Cerebellar nuclear complex (tissue), 1 donor: ENCODE measurements at regions not wholly inside any gene's neighbourhood (a gene's known extent, or its start where the extent isn't known, plus 50 kb on each side); places are given as distances from the start of the nearest gene placed in this dataset.
"Not testable (repeated sequence)": the region's sequence is repeated elsewhere in the genome, so short reads cannot be mapped to it uniquely, and the experiment has no call there.

ENCODE experiments used
- DNase-seq, 2 experiments: peaks; one replicate each; lab custom pipeline; 2025; lab: John Stamatoyannopoulos, UW

GRCh38 chr18:61676773-61677434 lies 215.9 kb downstream of the RNF152 start:
- no peak for DNase-seq

GRCh38 chr18:61669320-61669719 lies 223.5 kb downstream of the RNF152 start:
- DNase-seq, result no peak

- DNase-seq, result peak; percentile 56 to 69
These were observed 225.8 kb downstream of the RNF152 start for GRCh38 chr18:61666876-61667590.

- DNase-seq, result no peak
These were observed 228.3 kb downstream of the RNF152 start for GRCh38 chr18:61664419-61665084.

- DNase-seq, result no peak
These were observed 230.1 kb downstream of the RNF152 start for GRCh38 chr18:61662726-61663125.

DNA sequence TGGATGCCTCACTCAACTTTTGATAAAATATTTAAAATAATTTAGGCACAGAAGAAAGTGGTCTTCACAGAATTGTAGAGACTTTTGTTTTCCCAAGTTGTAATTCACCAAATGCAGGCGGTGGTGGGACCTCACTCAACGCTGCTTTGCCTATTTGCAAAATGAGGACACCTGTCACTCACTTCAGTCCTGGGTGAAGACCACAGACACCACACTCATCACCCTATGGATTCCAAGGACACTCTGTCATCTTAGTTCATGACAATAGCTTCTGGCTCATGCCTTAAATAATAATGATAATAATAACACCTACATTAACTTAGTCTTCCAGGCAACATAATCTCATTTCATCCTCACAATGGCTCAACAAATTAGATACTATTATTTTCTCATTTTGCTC lies 234.4 kb downstream of the RNF152 start:
- no peak for DNase-seq

GRCh38 chr18:61657066-61657732 lies 235.6 kb downstream of the RNF152 start:
- DNase-seq, result no peak

- no peak for DNase-seq
These were observed 237.2 kb downstream of the RNF152 start for GRCh38 chr18:61655630-61656029.

DNA sequence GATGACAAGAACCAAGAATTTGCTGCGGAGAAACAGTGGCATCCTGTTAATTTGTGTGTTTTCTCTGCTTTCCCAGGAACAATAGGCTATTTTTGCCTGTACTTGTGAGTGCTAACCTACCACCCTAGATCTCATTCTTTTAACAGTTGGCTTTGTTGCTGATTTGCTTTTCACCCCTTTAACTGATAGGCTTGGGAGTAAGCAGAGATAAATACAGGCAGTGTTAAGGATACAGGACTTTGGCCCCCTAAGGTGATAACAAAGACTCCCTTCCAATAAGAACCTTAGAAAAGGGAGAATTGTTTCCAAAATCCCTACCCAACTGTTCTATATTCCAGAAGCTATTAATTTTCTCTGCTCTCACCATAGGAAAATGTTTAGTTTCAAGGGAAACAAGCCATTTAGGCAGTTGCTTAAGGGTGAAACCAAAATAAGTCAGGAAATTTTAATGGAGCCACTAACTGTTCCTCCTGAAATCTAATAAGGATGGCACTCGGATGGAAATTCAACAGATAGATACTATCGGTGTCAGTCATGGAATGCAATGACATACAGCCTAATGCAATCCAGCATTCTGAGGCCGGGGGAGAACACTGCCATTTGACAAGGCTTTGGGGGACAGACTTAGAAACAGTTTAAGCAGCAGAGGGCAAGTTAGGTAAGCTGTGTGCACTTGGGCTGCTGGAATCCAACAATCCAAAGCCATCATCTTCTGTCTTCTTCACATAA lies 238.8 kb downstream of the RNF152 start:
- DNase-seq, result no peak

DNA sequence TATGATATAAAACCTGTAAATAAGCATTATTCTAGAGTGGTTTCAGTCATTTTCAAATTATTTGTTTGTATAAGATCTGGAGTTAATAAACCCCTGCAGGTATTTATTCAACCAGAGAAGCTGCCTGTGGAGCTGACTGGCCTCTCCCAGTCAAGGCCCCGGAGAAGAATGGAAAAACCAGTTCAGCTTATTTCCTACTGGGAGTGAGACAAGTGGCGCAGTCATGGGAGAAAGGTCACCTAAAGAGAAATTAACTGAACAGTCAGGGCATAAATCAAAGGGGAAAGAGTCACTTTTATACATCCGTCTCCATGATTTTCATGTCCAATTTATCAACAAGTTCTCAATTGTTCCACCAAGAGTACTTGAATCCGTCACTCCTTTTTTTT lies 240.9 kb downstream of the RNF152 start:
- DNase-seq, result no peak

- DNase-seq, result no peak
These were observed 241.5 kb downstream of the RNF152 start for GRCh38 chr18:61651145-61651879.

- no peak for DNase-seq
These were observed 248.7 kb downstream of the RNF152 start for GRCh38 chr18:61643884-61644647.

DNA sequence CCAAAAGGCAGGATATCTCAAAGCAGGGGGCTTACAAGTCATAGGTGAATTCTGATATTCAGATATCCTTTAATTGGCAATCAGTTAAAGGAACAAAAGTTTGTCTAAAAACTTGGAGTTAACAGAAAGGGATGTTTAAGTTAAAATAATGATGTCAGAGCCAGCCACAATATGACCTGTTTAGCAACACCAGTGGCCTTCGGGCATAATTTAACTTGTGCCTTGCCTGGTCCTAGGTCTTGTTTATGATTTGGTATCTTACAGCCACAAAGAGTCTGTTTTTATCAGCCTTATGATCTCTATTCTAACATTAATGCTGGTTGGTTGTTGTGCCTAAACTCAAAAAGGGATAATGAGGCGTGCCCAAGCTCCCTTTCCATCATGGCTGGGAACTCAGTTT lies 252.9 kb downstream of the RNF152 start:
- DNase-seq, result no peak

- DNase-seq, result peak; percentile 2 to 9
These were observed 254.8 kb downstream of the RNF152 start for GRCh38 chr18:61637905-61638595.

GRCh38 chr18:61637319-61637718 lies 255.5 kb downstream of the RNF152 start:
- peak; percentile 94 for DNase-seq

- DNase-seq, result peak in 1 of 2 experiments; percentile 13
These were observed 256.8 kb downstream of the RNF152 start for GRCh38 chr18:61635901-61636528.

DNA sequence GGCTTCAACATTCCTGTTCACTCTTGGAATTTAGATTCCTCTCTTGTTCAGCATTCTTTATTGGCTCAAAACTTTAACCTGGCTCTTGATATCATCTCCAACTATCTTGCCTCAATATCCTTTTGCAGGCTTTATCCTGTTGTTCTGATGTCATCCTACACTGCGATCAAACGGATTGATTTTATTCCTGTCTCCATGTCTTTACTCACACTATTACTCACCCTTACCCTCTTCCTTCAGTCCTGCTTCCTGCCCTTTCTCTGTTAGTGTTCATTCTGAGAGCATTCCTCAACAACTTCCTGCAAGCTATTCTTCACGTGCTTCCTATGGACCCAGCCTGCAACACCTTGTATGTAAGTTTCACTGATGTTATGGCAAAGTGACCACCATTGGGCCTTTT lies 264.7 kb downstream of the RNF152 start:
- no peak for DNase-seq

- DNase-seq, result not testable (repeated sequence)
These were observed 268.2 kb downstream of the RNF152 start for GRCh38 chr18:61624631-61625030.

- no peak for DNase-seq
These were observed 273.0 kb downstream of the RNF152 start for GRCh38 chr18:61619783-61620182.
